GM12874 (cell line): ENCODE measurements at regions not wholly inside any gene's neighbourhood (a gene's known extent, or its start where the extent isn't known, plus 50 kb on each side); places are given as distances from the start of the nearest gene placed in this dataset.

Experiments used
- TF ChIP-seq, protein P1 (sequence below): IDR thresholded peaks from 2 replicates; pipeline ENCODE4 v1.5.1; 2011; ENCODE audit warnings: low read depth, mild to moderate bottlenecking, control low read depth, low read length, moderate library complexity; ENCODE audit not compliant: insufficient read depth

DNA sequence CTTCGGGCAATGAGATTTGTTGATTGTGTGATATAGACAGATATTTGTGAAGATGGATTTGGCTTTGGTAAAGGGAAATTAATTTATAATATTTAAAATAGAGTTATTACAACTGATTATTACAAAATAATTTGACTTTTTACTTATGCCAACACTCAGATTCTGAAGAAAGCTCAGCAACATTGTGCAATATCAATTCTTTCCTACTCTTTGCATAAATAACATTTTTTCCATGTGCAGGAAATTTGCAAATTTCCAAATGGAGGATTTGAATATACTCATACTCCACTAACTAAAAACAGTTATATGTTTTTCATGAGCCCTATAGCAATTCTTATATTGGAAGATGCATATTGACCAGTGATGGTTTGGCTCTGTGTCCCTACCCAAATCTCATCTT, 676.4 kb upstream of the ADAMTS5 start:
- TF ChIP-seq, protein P1, sequence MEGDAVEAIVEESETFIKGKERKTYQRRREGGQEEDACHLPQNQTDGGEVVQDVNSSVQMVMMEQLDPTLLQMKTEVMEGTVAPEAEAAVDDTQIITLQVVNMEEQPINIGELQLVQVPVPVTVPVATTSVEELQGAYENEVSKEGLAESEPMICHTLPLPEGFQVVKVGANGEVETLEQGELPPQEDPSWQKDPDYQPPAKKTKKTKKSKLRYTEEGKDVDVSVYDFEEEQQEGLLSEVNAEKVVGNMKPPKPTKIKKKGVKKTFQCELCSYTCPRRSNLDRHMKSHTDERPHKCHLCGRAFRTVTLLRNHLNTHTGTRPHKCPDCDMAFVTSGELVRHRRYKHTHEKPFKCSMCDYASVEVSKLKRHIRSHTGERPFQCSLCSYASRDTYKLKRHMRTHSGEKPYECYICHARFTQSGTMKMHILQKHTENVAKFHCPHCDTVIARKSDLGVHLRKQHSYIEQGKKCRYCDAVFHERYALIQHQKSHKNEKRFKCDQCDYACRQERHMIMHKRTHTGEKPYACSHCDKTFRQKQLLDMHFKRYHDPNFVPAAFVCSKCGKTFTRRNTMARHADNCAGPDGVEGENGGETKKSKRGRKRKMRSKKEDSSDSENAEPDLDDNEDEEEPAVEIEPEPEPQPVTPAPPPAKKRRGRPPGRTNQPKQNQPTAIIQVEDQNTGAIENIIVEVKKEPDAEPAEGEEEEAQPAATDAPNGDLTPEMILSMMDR = no peak

- TF ChIP-seq, protein P1 = no peak
Measured at GRCh38 chr21:27639286-27639685, 672.4 kb upstream of the ADAMTS5 start.

GRCh38 chr21:27636656-27637055, 669.8 kb upstream of the ADAMTS5 start:
- TF ChIP-seq, protein P1 = no peak

DNA sequence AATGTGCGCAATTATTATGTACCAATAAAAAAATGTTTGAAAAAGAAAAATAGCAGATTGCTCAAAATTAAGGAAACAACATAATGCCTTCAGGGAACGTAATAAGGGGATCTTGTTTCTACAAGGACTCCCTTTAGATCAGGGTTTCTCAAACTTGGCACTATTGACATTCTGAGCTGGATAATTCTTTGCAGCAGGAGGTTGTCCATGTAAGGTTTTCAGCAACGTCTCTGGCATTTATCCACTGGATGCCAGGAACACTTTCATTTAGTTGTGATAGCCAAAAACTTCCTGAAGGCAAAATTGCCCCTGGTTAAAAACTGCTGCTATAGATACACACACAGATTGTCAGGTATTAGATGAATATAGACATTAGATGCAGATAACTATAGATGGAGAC, 666.7 kb upstream of the ADAMTS5 start:
- TF ChIP-seq, protein P1 = no peak

DNA sequence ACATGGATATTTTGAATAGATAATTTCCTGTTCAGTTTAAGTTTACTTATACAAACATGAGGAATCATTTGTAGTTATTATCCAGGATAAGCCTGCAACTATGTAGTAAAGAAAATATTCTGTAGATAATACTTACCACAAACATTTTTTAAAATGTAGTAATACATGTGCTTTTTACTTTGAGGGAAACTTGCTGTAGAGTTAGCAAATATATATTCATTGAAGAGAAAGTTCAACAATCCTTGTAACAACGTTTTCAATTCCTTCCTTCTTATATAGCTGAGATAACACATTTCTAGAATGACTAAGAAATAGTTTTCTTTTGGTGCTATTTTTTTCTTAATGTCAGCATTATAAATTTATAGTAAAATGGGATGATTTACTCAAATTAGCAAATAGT, 664.6 kb upstream of the ADAMTS5 start:
- TF ChIP-seq, protein P1 = no peak

DNA sequence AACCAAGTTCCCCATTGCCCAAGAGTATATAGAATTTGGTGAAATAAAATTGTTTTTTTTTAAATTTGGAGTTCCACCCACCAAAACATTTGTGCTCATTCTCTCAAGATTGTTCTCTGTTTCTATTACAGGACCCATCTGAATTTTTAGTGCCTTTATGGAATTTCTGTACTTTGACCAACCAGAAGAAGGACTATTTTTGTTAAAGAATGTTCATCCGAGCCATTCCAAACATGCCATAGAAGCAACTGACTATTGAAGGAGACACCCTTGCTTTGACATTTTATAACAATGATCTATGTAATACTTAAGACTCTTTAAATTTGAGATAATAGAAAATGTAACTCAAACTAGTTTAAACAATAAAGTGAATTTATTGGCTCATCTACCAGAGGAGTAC, 655.7 kb upstream of the ADAMTS5 start:
- TF ChIP-seq, protein P1 = no peak

DNA sequence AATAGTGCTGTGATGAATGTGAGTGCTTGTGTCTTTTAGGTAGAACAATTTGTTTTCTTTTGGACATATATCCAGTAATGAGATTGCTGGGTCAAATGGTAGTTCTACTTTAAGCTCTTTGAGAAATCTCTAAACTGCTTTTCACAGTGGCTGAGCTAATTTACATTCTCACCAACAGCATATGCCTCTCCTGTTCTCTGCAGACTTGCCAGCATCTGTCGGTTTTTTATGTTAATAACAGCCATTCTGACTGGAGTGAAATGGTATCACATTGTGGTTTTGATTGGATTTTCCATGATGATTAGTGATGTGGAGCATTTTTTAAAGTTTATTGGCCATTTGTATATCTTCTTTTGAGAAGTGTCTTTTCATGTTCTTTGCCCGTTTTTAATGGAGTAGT, 647.3 kb upstream of the ADAMTS5 start:
- TF ChIP-seq, protein P1 = no peak

- TF ChIP-seq, protein P1 = no peak
Measured at GRCh38 chr21:27606422-27606821, 639.5 kb upstream of the ADAMTS5 start.
